Testis (tissue), 2 donors: ENCODE measurements at regions not wholly inside any gene's neighbourhood (a gene's known extent, or its start where the extent isn't known, plus 50 kb on each side); places are given as distances from the start of the nearest gene placed in this dataset.

Experiments used
- DNase-seq: peaks from one replicate; pipeline ENCODE4 v3.0.0-alpha.2; 2019
- H3K27ac ChIP-seq, 2 donors: fragments of 200-600 bp; sonication (generic); one replicate each; pipeline ENCODE4 v1.5.1; 2019
- H3K27me3 ChIP-seq: fragments of 200-600 bp; sonication (generic); one replicate; pipeline ENCODE4 v1.5.1; 2019
- H3K36me3 ChIP-seq: fragments of 200-600 bp; sonication (generic); one replicate; pipeline ENCODE4 v1.5.1; 2017; ENCODE audit warnings: low read depth; ENCODE audit errors: missing control alignments
- H3K4me1 ChIP-seq: fragments of 200-600 bp; sonication (generic); one replicate; pipeline ENCODE4 v1.5.1; 2019
- H3K4me3 ChIP-seq, 2 donors: fragments of 200-600 bp; sonication (generic); one replicate each; pipeline ENCODE4 v1.5.1; 2017 to 2019
- H3K9me3 ChIP-seq: fragments of 200-600 bp; sonication (generic); one replicate; pipeline ENCODE4 v1.5.1; 2017
- POLR2A ChIP-seq: fragments of 450-650 bp; IDR thresholded peaks from one replicate; pipeline ENCODE4 v1.6.1; 2017; ENCODE audit warnings: antibody characterized with exemption, mild to moderate bottlenecking, moderate library complexity
- WGBS, 2 donors: methylation state at CpG; one replicate each; pipeline ENCODE4 v1.1.5; 2018; 5-methylcytosine and 5-hydroxymethylcytosine counted together
- intact Hi-C: fragments of 100-400 bp; cut with DNase I; formaldehyde crosslinking; loops from one replicate; pipeline ENCODE4 v1.15.1; 2023; ENCODE audit warnings: low total_unique reads
- TF ChIP-seq, protein P1 (sequence below), 3 experiments: fragments of 450-650 bp in 2 of 3; fragments of 200-600 bp in 1 of 3; sonication (generic) in 1 of 3; IDR thresholded peaks; one replicate each; pipeline ENCODE4 v1.5.1; 2016 to 2019; ENCODE audit warnings: antibody characterized with exemption in 3 of 3, mild to moderate bottlenecking in 2 of 3, moderate library complexity in 1 of 3

DNA sequence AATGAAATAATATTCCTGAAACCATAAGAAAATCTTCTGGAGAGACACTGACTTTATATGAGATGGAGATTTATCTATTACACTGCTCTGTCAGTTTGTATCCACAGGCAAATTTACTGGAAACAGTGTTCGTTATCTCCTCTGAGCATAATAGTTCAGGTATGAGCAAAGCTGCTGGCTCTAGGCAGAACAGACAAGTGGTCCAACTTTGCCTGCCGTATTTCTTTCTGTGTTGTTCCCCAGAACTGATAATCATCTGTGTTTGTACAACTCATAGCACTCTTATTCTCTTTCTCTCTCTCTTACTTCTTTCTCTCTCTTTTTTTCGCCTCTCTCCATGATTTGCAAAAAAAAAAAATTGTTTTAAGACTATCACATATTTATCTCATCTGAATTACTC is 623.8 kb upstream of the CHORDC1 start:
- Histone ChIP-seq H3K36me3 (no peaks in the 10 kb centered on the region), H3K4me3 (no peak overlapping the region), H3K9me3 (no peaks in the 10 kb centered on the region), H3K27me3 (no peaks in the 10 kb centered on the region), H3K27ac (no peak overlapping the region), H3K4me1 (no peaks in the 10 kb centered on the region)
- intact Hi-C loops = no loop called here
- 71 to 72% methylated on average over 3 of the region's 3 CpGs for WGBS, 2 donors
- TF ChIP-seq, protein P1, sequence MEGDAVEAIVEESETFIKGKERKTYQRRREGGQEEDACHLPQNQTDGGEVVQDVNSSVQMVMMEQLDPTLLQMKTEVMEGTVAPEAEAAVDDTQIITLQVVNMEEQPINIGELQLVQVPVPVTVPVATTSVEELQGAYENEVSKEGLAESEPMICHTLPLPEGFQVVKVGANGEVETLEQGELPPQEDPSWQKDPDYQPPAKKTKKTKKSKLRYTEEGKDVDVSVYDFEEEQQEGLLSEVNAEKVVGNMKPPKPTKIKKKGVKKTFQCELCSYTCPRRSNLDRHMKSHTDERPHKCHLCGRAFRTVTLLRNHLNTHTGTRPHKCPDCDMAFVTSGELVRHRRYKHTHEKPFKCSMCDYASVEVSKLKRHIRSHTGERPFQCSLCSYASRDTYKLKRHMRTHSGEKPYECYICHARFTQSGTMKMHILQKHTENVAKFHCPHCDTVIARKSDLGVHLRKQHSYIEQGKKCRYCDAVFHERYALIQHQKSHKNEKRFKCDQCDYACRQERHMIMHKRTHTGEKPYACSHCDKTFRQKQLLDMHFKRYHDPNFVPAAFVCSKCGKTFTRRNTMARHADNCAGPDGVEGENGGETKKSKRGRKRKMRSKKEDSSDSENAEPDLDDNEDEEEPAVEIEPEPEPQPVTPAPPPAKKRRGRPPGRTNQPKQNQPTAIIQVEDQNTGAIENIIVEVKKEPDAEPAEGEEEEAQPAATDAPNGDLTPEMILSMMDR (IDR thresholded peaks at IDR 0.05) = no peak
- TF ChIP-seq POLR2A = no peak
- no peak for DNase-seq

DNA sequence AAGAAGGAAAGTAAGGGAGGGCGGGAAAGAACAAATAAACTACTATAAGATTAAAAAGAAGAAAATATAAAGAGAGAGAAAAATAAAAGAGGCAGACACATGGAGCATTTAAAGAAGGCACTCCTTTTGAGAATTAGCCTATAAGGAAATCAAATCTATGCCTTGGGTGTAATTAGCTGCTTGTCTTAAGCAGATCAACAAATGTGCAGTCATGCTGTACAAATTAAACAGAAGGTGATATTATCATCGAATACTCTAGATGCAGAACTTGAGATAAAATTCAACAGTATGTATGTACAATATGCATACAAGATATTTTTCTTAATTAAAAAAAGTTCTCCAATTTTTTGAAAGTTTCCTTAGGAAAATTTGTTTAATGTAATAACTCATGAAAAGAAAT is 623.0 kb upstream of the CHORDC1 start:
- TF ChIP-seq POLR2A = no peak
- TF ChIP-seq, protein P1 (IDR thresholded peaks at IDR 0.05) = no peak
- H3K4me3 ChIP-seq = no peak overlapping the region
- H3K27ac ChIP-seq = no peak overlapping the region
- no peaks in the 10 kb centered on the region for H3K27me3 ChIP-seq
- H3K4me1 ChIP-seq = no peaks in the 10 kb centered on the region
- 84 to 90% methylated on average over 2 of the region's 2 CpGs for WGBS, 2 donors
- DNase-seq = no peak
- intact Hi-C loops = no loop called here
- no peaks in the 10 kb centered on the region for H3K9me3 ChIP-seq
- H3K36me3 ChIP-seq = no peaks in the 10 kb centered on the region

DNA sequence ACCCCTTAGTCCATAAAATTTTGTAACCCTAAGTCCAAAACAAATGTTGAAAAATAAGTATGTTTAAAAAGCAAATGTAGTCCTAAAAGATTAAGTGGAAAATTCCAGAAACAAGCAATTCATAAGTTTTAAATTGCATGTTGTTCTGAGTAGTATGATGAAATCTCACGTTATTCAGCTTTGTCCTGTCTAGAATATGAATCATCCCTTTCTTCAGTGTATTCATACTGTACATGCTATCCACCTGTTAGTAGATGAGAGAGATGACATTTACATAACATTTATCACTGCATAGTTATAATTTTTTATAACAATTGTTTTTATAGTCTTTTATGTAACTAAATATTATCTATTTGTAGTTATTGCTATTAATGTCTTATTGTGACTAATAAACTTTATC is 622.3 kb upstream of the CHORDC1 start:
- no peaks in the 10 kb centered on the region for H3K36me3 ChIP-seq
- no peak for DNase-seq
- H3K27me3 ChIP-seq = no peaks in the 10 kb centered on the region
- H3K4me3 ChIP-seq = no peak overlapping the region
- H3K4me1 ChIP-seq = no peaks in the 10 kb centered on the region
- 89 to 90% methylated on average over 1 of the region's 1 CpG for WGBS, 2 donors
- H3K9me3 ChIP-seq = no peaks in the 10 kb centered on the region
- no peak overlapping the region for H3K27ac ChIP-seq
- TF ChIP-seq, protein P1 (IDR thresholded peaks at IDR 0.05) = no peak
- no peak for TF ChIP-seq POLR2A
- intact Hi-C loops = no loop called here

DNA sequence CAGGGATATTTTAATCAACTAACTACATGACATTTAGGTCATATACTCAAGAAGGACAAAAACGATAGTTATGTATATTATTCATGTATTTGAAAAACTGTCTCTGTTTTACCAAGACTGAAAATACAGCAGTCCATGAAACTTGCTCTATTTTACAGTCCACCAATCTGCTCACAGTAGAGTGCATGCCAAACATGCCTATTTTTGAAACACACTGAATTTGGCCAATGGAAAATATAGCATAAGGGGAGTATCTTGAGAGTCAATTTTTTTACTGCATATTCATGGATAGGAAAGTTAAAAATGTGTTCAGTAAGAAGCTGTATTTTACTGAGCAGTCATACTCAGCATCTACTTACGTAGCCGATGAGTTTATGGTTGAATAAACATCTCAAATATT is 621.2 kb upstream of the CHORDC1 start:
- intact Hi-C loops = no loop called here
- no peak for DNase-seq
- Histone ChIP-seq H3K27ac (no peak overlapping the region), H3K9me3 (no peaks in the 10 kb centered on the region), H3K4me3 (no peak overlapping the region), H3K4me1 (no peaks in the 10 kb centered on the region), H3K36me3 (no peaks in the 10 kb centered on the region), H3K27me3 (no peaks in the 10 kb centered on the region)
- WGBS, 2 donors = 86 to 97% methylated on average over 3 of the region's 3 CpGs
- TF ChIP-seq POLR2A = no peak
- TF ChIP-seq, protein P1 (IDR thresholded peaks at IDR 0.05) = no peak

DNA sequence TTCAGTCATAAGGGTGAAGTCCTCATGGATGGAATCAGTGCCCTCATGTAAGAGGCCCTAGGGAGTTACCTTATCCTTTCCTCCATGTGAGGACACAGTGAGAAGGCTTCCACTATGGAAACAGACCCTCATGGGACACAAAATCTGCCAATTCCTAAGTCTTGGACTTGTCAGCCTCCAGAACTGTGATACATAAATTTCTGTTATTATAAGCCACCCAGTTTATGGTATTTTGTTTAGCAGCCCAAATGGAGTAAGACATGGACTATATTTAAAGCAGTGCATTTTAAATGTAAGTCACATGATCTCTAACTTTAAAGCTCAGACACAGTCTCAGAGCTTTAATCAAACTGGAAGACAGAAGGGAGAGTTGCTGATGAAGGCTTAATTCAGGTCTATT is 619.8 kb upstream of the CHORDC1 start:
- TF ChIP-seq, protein P1 (IDR thresholded peaks at IDR 0.05) = no peak
- no peak for TF ChIP-seq POLR2A
- Histone ChIP-seq H3K4me1 (no peaks in the 10 kb centered on the region), H3K4me3 (no peak overlapping the region), H3K36me3 (no peaks in the 10 kb centered on the region), H3K27me3 (no peaks in the 10 kb centered on the region), H3K27ac (no peak overlapping the region), H3K9me3 (no peaks in the 10 kb centered on the region)
- intact Hi-C loops = no loop called here
- DNase-seq = no peak
